ENCODE measurements at regions not wholly inside any gene's neighbourhood (a gene's known extent, or its start where the extent isn't known, plus 50 kb on each side); places are given as distances from the start of the nearest gene placed in this dataset.

GRCh38 chr9:80076162-80076561, 504.4 kb downstream of the TLE4 start:
- TF ChIP-seq TAF1 (IDR thresholded peaks at IDR 0.05; ENCODE audit: low read depth, low read length) (no peak), JUN (IDR thresholded peaks at IDR 0.05; ENCODE audit: low read depth, low read length) (no peak), CEBPB (IDR thresholded peaks at IDR 0.05; ENCODE audit: low read depth, low read length) (no peak), MAFK (IDR thresholded peaks at IDR 0.05; ENCODE audit: low read depth, low read length) (no peak), JUND (IDR thresholded peaks at IDR 0.05; ENCODE audit: low read length) (no peak), RXRA (IDR thresholded peaks at IDR 0.05; ENCODE audit: insufficient read depth, low read depth, low read length) (no peak), CREB1 (IDR thresholded peaks at IDR 0.05) (no peak), NRF1 (IDR thresholded peaks at IDR 0.05; ENCODE audit: low read depth, low read length) (no peak), RBBP5 (IDR thresholded peaks at IDR 0.05; ENCODE audit: borderline replicate concordance, low read depth, low read length) (no peak), EZH2 (IDR thresholded peaks at IDR 0.05; ENCODE audit: low read depth, low read length, severe bottlenecking) (no peak)
- TF ChIP-seq, protein P1, sequence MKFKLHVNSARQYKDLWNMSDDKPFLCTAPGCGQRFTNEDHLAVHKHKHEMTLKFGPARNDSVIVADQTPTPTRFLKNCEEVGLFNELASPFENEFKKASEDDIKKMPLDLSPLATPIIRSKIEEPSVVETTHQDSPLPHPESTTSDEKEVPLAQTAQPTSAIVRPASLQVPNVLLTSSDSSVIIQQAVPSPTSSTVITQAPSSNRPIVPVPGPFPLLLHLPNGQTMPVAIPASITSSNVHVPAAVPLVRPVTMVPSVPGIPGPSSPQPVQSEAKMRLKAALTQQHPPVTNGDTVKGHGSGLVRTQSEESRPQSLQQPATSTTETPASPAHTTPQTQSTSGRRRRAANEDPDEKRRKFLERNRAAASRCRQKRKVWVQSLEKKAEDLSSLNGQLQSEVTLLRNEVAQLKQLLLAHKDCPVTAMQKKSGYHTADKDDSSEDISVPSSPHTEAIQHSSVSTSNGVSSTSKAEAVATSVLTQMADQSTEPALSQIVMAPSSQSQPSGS (IDR thresholded peaks at IDR 0.05; ENCODE audit: low read length) = no peak
- TF ChIP-seq, protein P2, sequence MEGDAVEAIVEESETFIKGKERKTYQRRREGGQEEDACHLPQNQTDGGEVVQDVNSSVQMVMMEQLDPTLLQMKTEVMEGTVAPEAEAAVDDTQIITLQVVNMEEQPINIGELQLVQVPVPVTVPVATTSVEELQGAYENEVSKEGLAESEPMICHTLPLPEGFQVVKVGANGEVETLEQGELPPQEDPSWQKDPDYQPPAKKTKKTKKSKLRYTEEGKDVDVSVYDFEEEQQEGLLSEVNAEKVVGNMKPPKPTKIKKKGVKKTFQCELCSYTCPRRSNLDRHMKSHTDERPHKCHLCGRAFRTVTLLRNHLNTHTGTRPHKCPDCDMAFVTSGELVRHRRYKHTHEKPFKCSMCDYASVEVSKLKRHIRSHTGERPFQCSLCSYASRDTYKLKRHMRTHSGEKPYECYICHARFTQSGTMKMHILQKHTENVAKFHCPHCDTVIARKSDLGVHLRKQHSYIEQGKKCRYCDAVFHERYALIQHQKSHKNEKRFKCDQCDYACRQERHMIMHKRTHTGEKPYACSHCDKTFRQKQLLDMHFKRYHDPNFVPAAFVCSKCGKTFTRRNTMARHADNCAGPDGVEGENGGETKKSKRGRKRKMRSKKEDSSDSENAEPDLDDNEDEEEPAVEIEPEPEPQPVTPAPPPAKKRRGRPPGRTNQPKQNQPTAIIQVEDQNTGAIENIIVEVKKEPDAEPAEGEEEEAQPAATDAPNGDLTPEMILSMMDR (IDR thresholded peaks at IDR 0.05; ENCODE audit: control extremely low read depth in 1 of 3, insufficient read depth in 1 of 3, low read depth in 1 of 3, low read length in 3 of 3) = no peak
